ENCODE measurements at regions not wholly inside any gene's neighbourhood (a gene's known extent, or its start where the extent isn't known, plus 50 kb on each side); places are given as distances from the start of the nearest gene placed in this dataset.

GRCh38 chr5:57655228-57655627, 172.6 kb upstream of the ACTBL2 start:
- no peak for DNase-seq (ENCODE audit: low read depth)
- H3K4me3 ChIP-seq (ENCODE audit: low read depth, low read length), result no peak overlapping the region
- no peak for TF ChIP-seq CTCF (IDR thresholded peaks at IDR 0.05; ENCODE audit: insufficient read depth, low read depth, low read length)

GRCh38 chr5:57653636-57654290, 171.2 kb upstream of the ACTBL2 start:
- no peak for TF ChIP-seq CTCF (IDR thresholded peaks at IDR 0.05; ENCODE audit: insufficient read depth, low read depth, low read length)
- no peak for DNase-seq (ENCODE audit: low read depth)
- H3K4me3 ChIP-seq (ENCODE audit: low read depth, low read length), result no peak overlapping the region

GRCh38 chr5:57651127-57651526, 168.5 kb upstream of the ACTBL2 start:
- no peak for TF ChIP-seq CTCF (IDR thresholded peaks at IDR 0.05; ENCODE audit: insufficient read depth, low read depth, low read length)
- no peak overlapping the region for H3K4me3 ChIP-seq (ENCODE audit: low read depth, low read length)
- no peak for DNase-seq (ENCODE audit: low read depth)

- peak; percentile 64 for DNase-seq (ENCODE audit: low read depth)
- peak; percentile 82 for TF ChIP-seq CTCF (IDR thresholded peaks at IDR 0.05; ENCODE audit: insufficient read depth, low read depth, low read length)
- H3K4me3 ChIP-seq (ENCODE audit: low read depth, low read length), result no peak overlapping the region
Observed at GRCh38 chr5:57650360-57651069, 167.9 kb upstream of the ACTBL2 start.

DNA sequence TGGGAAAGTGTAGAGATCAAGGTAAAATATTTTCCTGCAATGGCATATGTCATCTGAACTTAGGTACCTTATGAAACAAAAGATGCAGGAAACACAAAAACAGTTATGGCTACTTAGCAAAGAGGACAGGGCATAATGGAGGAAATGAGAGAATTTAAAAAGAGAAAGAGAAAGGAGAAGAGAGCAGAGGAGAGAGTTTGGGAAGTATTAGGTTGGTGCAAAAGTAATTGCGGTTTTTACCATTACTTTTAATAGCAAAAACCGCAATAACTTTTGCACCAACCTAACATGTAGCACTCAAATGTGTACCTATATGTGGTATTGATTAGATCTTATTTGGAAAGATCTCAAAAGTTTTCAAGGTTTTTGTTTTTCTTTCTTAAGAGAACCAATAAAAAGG, 160.1 kb upstream of the ACTBL2 start:
- no peak for TF ChIP-seq CTCF (IDR thresholded peaks at IDR 0.05; ENCODE audit: insufficient read depth, low read depth, low read length)
- H3K4me3 ChIP-seq (ENCODE audit: low read depth, low read length), result no peak overlapping the region
- no peak for DNase-seq (ENCODE audit: low read depth)

- no peak overlapping the region for H3K4me3 ChIP-seq (ENCODE audit: low read depth, low read length)
- DNase-seq (ENCODE audit: low read depth), result no peak
- TF ChIP-seq CTCF (IDR thresholded peaks at IDR 0.05; ENCODE audit: insufficient read depth, low read depth, low read length), result no peak
Observed at GRCh38 chr5:57642066-57642465, 159.5 kb upstream of the ACTBL2 start.
